ENCODE measurements at regions not wholly inside any gene's neighbourhood (a gene's known extent, or its start where the extent isn't known, plus 50 kb on each side); places are given as distances from the start of the nearest gene placed in this dataset.
"Not testable (repeated sequence)": the region's sequence is repeated elsewhere in the genome, so short reads cannot be mapped to it uniquely, and the experiment has no call there.

DNA sequence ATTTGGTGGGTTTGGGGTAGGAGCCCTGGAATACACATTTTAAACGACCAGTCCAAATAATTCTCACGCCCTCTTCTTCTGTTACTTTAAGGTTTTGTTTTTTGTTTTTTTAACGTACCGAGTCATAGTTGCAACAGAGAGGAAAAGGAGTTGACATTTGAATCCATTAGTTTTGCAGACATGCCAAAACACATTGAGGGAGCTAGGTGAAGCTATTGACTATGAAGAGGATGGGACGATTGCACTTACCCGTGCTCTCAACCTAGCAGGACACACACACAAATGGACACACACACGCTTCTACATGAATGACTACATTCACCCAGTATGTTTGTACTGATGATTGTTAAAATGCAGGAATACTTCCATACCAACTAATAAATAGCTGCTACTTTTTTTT is 54.3 kb upstream of the CIT start:
- Mint-ChIP-seq H3K27me3 (ENCODE audit: low read depth in 3 of 3) (peaks cover 0 to 8% (median 2%) of the 10 kb centered on the region in 3 donors), H3K4me3 (peak overlapping the region in 1 of 5 donors; percentile 10), H3K9me3 (no peaks in the 10 kb centered on the region), H3K4me1 (no peaks in the 10 kb centered on the region), H3K36me3 (no peaks in the 10 kb centered on the region), H3K27ac (no peak overlapping the region)
- DNase-seq = no peak

DNA sequence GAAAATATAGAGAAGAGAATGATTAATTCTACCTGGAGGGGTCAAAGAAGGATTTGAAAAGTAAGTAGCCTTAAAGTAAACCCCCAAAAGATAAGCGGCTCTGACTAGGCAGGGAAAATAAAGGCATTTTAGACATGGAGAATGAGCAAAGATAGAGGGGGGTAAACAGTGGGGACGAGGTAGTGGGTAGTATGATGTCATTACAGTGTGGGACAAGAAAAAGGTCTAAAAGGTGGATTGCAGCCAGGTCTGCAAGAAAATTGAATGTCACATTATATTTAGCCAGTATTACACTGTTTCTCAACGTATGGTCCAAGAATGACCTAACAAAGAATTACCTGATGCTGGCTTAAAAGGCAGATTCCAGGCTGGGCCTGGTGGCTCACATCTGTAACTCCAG is 55.8 kb upstream of the CIT start:
- H3K9me3 Mint-ChIP-seq = no peaks in the 10 kb centered on the region
- no peaks in the 10 kb centered on the region for H3K4me1 Mint-ChIP-seq
- DNase-seq = no peak
- H3K27me3 Mint-ChIP-seq (ENCODE audit: low read depth in 3 of 3) = peaks cover 0 to 8% (median 3%) of the 10 kb centered on the region in 3 donors
- no peak overlapping the region for H3K4me3 Mint-ChIP-seq
- no peaks in the 10 kb centered on the region for H3K36me3 Mint-ChIP-seq
- H3K27ac Mint-ChIP-seq = no peak overlapping the region

DNA sequence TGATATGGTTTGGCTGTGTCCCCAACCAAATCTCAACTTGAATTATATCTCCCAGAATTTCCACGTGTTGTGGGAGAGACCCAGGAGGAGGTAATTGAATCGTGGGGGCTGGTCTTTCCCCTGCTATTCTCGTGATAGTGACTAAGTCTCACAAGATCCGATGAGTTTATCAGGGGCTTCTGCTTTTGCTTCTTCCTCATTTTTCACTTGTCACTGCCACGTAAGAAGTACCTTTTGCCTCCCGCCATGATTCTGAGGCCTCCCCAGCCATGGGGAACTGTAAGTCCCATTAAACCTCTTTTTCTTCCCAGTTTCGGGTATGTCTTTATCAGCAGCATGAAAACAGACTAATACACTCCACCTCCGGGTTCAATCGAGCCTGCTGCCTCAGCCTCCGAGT is 54.3 kb upstream of the BICDL1 start:
- H3K27ac Mint-ChIP-seq; H3K27me3 Mint-ChIP-seq (ENCODE audit: low read depth in 3 of 3); H3K9me3 Mint-ChIP-seq; H3K36me3 Mint-ChIP-seq; H3K4me1 Mint-ChIP-seq; DNase-seq; H3K4me3 Mint-ChIP-seq: not testable (repeated sequence)

DNA sequence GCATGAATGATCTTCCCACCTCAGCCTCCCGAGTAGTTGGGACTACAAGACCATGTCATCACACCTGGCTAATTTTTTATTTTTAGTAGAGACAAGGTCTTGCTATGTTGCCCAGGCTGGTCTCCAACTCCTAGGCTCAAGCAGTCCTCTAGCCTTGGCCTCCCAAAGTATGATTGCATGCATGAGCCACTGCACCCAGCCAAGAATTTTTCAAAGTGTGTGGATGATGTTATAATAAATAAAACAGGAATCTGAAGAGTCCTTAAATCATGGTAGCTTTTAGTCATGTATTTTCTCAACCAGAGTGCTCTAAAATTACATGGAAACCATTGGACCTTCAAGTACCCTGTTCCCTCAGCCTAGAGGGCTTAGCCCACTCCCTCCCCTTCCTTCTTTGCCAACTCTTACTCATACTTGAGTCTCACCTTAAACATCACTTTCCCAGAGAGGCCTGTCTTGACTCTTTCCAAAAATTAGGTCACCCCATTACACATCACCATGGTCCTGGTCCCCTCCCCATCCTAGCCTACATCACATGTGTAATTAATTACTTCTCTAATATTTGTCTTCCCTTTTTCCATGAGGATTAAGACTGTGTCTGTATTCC is 52.2 kb upstream of the BICDL1 start:
- peaks cover 0 to 4% (median 3%) of the 10 kb centered on the region in 3 donors for H3K27me3 Mint-ChIP-seq (ENCODE audit: low read depth in 3 of 3)
- no peak for DNase-seq
- no peak overlapping the region for H3K4me3 Mint-ChIP-seq
- no peaks in the 10 kb centered on the region for H3K4me1 Mint-ChIP-seq
- no peaks in the 10 kb centered on the region for H3K36me3 Mint-ChIP-seq
- no peaks in the 10 kb centered on the region for H3K9me3 Mint-ChIP-seq
- H3K27ac Mint-ChIP-seq = peak overlapping the region in 1 of 6 donors; percentile 67

DNA sequence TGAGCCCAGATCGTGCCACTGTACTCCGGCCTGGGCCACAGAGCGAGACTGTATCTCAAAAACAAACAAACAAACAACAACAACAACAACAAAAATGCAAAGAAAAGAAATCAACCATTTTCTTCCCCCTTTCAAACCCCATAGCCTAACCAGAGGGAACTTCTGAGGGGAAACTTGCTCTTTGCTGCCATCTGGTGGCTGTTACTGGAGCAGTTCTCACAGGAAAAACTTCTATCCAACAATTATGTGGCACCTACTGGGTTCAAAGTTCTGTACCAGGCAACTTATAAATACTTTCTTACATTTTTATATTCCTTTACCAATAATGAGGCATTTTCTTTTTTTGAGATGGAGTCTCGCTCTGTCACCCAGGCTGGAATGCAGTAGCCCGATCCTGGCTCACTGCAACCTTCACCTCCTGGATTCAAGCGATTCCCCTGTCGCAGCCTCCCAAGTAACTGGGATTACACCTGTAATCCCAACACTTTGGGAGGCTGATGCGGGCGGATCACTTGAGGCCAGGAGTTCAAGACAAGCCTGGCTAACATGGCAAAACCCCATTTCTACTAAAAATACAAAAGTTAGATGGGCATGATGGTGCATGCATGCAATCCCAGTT is 50.9 kb upstream of the BICDL1 start:
- Mint-ChIP-seq H3K4me3 (no peak overlapping the region), H3K27me3 (ENCODE audit: low read depth in 3 of 3) (peaks cover 0 to 4% (median 1%) of the 10 kb centered on the region in 3 donors), H3K9me3 (no peaks in the 10 kb centered on the region), H3K4me1 (no peaks in the 10 kb centered on the region), H3K27ac (no peak overlapping the region), H3K36me3 (no peaks in the 10 kb centered on the region)
- DNase-seq = peak; percentile 34 to 56 (median 45)

Measured in immature natural killer cell (primary cell).